ENCODE measurements at regions not wholly inside any gene's neighbourhood (a gene's known extent, or its start where the extent isn't known, plus 50 kb on each side); places are given as distances from the start of the nearest gene placed in this dataset.
"Not testable (repeated sequence)": the region's sequence is repeated elsewhere in the genome, so short reads cannot be mapped to it uniquely, and the experiment has no call there.

- H3K27me3 Mint-ChIP-seq = no peaks in the 10 kb centered on the region
- no peaks in the 10 kb centered on the region for H3K4me1 Mint-ChIP-seq (ENCODE audit: low read depth)
- H3K36me3 Mint-ChIP-seq = no peaks in the 10 kb centered on the region
- H3K27ac Mint-ChIP-seq = no peak overlapping the region
- H3K9me3 Mint-ChIP-seq (ENCODE audit: low read depth) = no peaks in the 10 kb centered on the region
- no peak overlapping the region for H3K4me3 Mint-ChIP-seq
Measured at GRCh38 chr2:134011936-134012586, 241.8 kb upstream of the MGAT5 start.

- Mint-ChIP-seq H3K4me1 (ENCODE audit: low read depth) (no peaks in the 10 kb centered on the region), H3K4me3 (no peak overlapping the region), H3K27ac (no peak overlapping the region), H3K36me3 (no peaks in the 10 kb centered on the region), H3K9me3 (ENCODE audit: low read depth) (no peaks in the 10 kb centered on the region), H3K27me3 (no peaks in the 10 kb centered on the region)
Measured at GRCh38 chr2:134014196-134014960, 239.5 kb upstream of the MGAT5 start.

- Mint-ChIP-seq H3K27ac (no peak overlapping the region), H3K27me3 (peaks cover 1% of the 10 kb centered on the region), H3K4me3 (no peak overlapping the region), H3K9me3 (ENCODE audit: low read depth) (no peaks in the 10 kb centered on the region), H3K36me3 (no peaks in the 10 kb centered on the region), H3K4me1 (ENCODE audit: low read depth) (peaks cover 9% of the 10 kb centered on the region)
Measured at GRCh38 chr2:134019871-134020270, 234.0 kb upstream of the MGAT5 start.

- Mint-ChIP-seq H3K27ac (no peak overlapping the region), H3K4me3 (no peak overlapping the region), H3K9me3 (ENCODE audit: low read depth) (no peaks in the 10 kb centered on the region), H3K4me1 (ENCODE audit: low read depth) (peaks cover 9% of the 10 kb centered on the region), H3K27me3 (peaks cover 1% of the 10 kb centered on the region), H3K36me3 (no peaks in the 10 kb centered on the region)
Measured at GRCh38 chr2:134020608-134021007, 233.3 kb upstream of the MGAT5 start.

GRCh38 chr2:134021830-134022524, 231.9 kb upstream of the MGAT5 start:
- H3K27me3 Mint-ChIP-seq = peaks cover 10% of the 10 kb centered on the region
- H3K27ac Mint-ChIP-seq = no peak overlapping the region
- no peaks in the 10 kb centered on the region for H3K36me3 Mint-ChIP-seq
- H3K4me3 Mint-ChIP-seq = no peak overlapping the region
- H3K9me3 Mint-ChIP-seq (ENCODE audit: low read depth) = no peaks in the 10 kb centered on the region
- H3K4me1 Mint-ChIP-seq (ENCODE audit: low read depth) = peaks cover 9% of the 10 kb centered on the region

- H3K9me3 Mint-ChIP-seq (ENCODE audit: low read depth) = no peaks in the 10 kb centered on the region
- no peaks in the 10 kb centered on the region for H3K36me3 Mint-ChIP-seq
- H3K27me3 Mint-ChIP-seq = peaks cover 16% of the 10 kb centered on the region
- H3K27ac Mint-ChIP-seq = no peak overlapping the region
- peaks cover 9% of the 10 kb centered on the region for H3K4me1 Mint-ChIP-seq (ENCODE audit: low read depth)
- H3K4me3 Mint-ChIP-seq = no peak overlapping the region
Measured at GRCh38 chr2:134023854-134024253, 230.0 kb upstream of the MGAT5 start.

- Mint-ChIP-seq H3K27ac (no peak overlapping the region), H3K27me3 (peaks cover 21% of the 10 kb centered on the region)
Measured at GRCh38 chr2:134027980-134028379, 225.9 kb upstream of the MGAT5 start.

GRCh38 chr2:134029418-134029817, 224.5 kb upstream of the MGAT5 start:
- H3K9me3 Mint-ChIP-seq (ENCODE audit: low read depth) = no peaks in the 10 kb centered on the region
- no peaks in the 10 kb centered on the region for H3K4me1 Mint-ChIP-seq (ENCODE audit: low read depth)
- no peak overlapping the region for H3K27ac Mint-ChIP-seq
- H3K27me3 Mint-ChIP-seq = peaks cover 21% of the 10 kb centered on the region
- no peaks in the 10 kb centered on the region for H3K36me3 Mint-ChIP-seq
- H3K4me3 Mint-ChIP-seq = no peak overlapping the region

More at GRCh38 chr2:134027980-134028379, 225.9 kb upstream of the MGAT5 start:
- Mint-ChIP-seq H3K4me3 (no peak overlapping the region), H3K36me3 (no peaks in the 10 kb centered on the region), H3K4me1 (ENCODE audit: low read depth) (no peaks in the 10 kb centered on the region), H3K9me3 (ENCODE audit: low read depth) (no peaks in the 10 kb centered on the region)

- H3K27me3 Mint-ChIP-seq = peaks cover 21% of the 10 kb centered on the region
- no peak overlapping the region for H3K27ac Mint-ChIP-seq
- no peak overlapping the region for H3K4me3 Mint-ChIP-seq
- H3K4me1 Mint-ChIP-seq (ENCODE audit: low read depth) = no peaks in the 10 kb centered on the region
- no peaks in the 10 kb centered on the region for H3K36me3 Mint-ChIP-seq
- H3K9me3 Mint-ChIP-seq (ENCODE audit: low read depth) = no peaks in the 10 kb centered on the region
Measured at GRCh38 chr2:134031539-134031938, 222.3 kb upstream of the MGAT5 start.

GRCh38 chr2:134035605-134036370, 218.1 kb upstream of the MGAT5 start:
- H3K4me1 Mint-ChIP-seq (ENCODE audit: low read depth) = no peaks in the 10 kb centered on the region
- H3K36me3 Mint-ChIP-seq = no peaks in the 10 kb centered on the region
- no peak overlapping the region for H3K4me3 Mint-ChIP-seq
- no peak overlapping the region for H3K27ac Mint-ChIP-seq
- H3K9me3 Mint-ChIP-seq (ENCODE audit: low read depth) = no peaks in the 10 kb centered on the region
- H3K27me3 Mint-ChIP-seq = peaks cover 18% of the 10 kb centered on the region

GRCh38 chr2:134039912-134040581, 213.8 kb upstream of the MGAT5 start:
- Mint-ChIP-seq H3K27ac (no peak overlapping the region), H3K27me3 (peaks cover 21% of the 10 kb centered on the region), H3K4me1 (ENCODE audit: low read depth) (no peaks in the 10 kb centered on the region), H3K4me3 (no peak overlapping the region), H3K9me3 (ENCODE audit: low read depth) (no peaks in the 10 kb centered on the region), H3K36me3 (no peaks in the 10 kb centered on the region)

GRCh38 chr2:134040626-134041172, 213.2 kb upstream of the MGAT5 start:
- H3K4me3 Mint-ChIP-seq; H3K36me3 Mint-ChIP-seq; H3K27ac Mint-ChIP-seq; H3K4me1 Mint-ChIP-seq (ENCODE audit: low read depth); H3K9me3 Mint-ChIP-seq (ENCODE audit: low read depth): not testable (repeated sequence)
- H3K27me3 Mint-ChIP-seq = peaks cover 25% of the 10 kb centered on the region

GRCh38 chr2:134041877-134042276, 212.0 kb upstream of the MGAT5 start:
- Mint-ChIP-seq H3K4me1 (ENCODE audit: low read depth) (no peaks in the 10 kb centered on the region), H3K36me3 (no peaks in the 10 kb centered on the region), H3K27me3 (peaks cover 24% of the 10 kb centered on the region), H3K4me3 (no peak overlapping the region), H3K9me3 (ENCODE audit: low read depth) (no peaks in the 10 kb centered on the region), H3K27ac (no peak overlapping the region)

GRCh38 chr2:134043028-134043427, 210.8 kb upstream of the MGAT5 start:
- H3K27ac Mint-ChIP-seq; H3K4me1 Mint-ChIP-seq (ENCODE audit: low read depth); H3K4me3 Mint-ChIP-seq: not testable (repeated sequence)

More at GRCh38 chr2:134043028-134043427, 210.8 kb upstream of the MGAT5 start:
- peaks cover 24% of the 10 kb centered on the region for H3K27me3 Mint-ChIP-seq
- H3K36me3 Mint-ChIP-seq; H3K9me3 Mint-ChIP-seq (ENCODE audit: low read depth): not testable (repeated sequence)
